ENCODE measurements at regions not wholly inside any gene's neighbourhood (a gene's known extent, or its start where the extent isn't known, plus 50 kb on each side); places are given as distances from the start of the nearest gene placed in this dataset.

GRCh38 chr2:161075701-161076100 is 84.5 kb upstream of the TANK start:
- no peaks in the 10 kb centered on the region for H3K36me3 ChIP-seq (ENCODE audit: control insufficient read depth, insufficient read depth, low read length, severe bottlenecking)
- H3K27me3 ChIP-seq (replicated peaks; ENCODE audit: control insufficient read depth, insufficient read depth, low read length) = no peaks in the 10 kb centered on the region
- H3K9ac ChIP-seq (ENCODE audit: low read length) = no peak overlapping the region
- no peak overlapping the region for H3K4me3 ChIP-seq (ENCODE audit: low read length)
- peaks cover 15% of the 10 kb centered on the region for H3K4me1 ChIP-seq (ENCODE audit: control insufficient read depth, insufficient read depth, low read length)
- no peak for DNase-seq (ENCODE audit: low read depth)
- H3K9me3 ChIP-seq (ENCODE audit: control insufficient read depth, low read length) = no peaks in the 10 kb centered on the region

GRCh38 chr2:161076936-161077335 is 83.3 kb upstream of the TANK start:
- H3K4me3 ChIP-seq (ENCODE audit: low read length) = no peak overlapping the region
- DNase-seq (ENCODE audit: low read depth) = no peak
- H3K36me3 ChIP-seq (ENCODE audit: control insufficient read depth, insufficient read depth, low read length, severe bottlenecking) = no peaks in the 10 kb centered on the region
- peaks cover 11% of the 10 kb centered on the region for H3K4me1 ChIP-seq (ENCODE audit: control insufficient read depth, insufficient read depth, low read length)
- H3K9ac ChIP-seq (ENCODE audit: low read length) = no peak overlapping the region
- H3K9me3 ChIP-seq (ENCODE audit: control insufficient read depth, low read length) = no peaks in the 10 kb centered on the region
- H3K27me3 ChIP-seq (replicated peaks; ENCODE audit: control insufficient read depth, insufficient read depth, low read length) = no peaks in the 10 kb centered on the region

GRCh38 chr2:161077367-161078210 is 82.6 kb upstream of the TANK start:
- Histone ChIP-seq H3K4me1 (ENCODE audit: control insufficient read depth, insufficient read depth, low read length) (peaks cover 11% of the 10 kb centered on the region), H3K9me3 (ENCODE audit: control insufficient read depth, low read length) (no peaks in the 10 kb centered on the region), H3K9ac (ENCODE audit: low read length) (no peak overlapping the region), H3K27me3 (replicated peaks; ENCODE audit: control insufficient read depth, insufficient read depth, low read length) (no peaks in the 10 kb centered on the region), H3K4me3 (ENCODE audit: low read length) (no peak overlapping the region), H3K36me3 (ENCODE audit: control insufficient read depth, insufficient read depth, low read length, severe bottlenecking) (no peaks in the 10 kb centered on the region)
- no peak for DNase-seq (ENCODE audit: low read depth)

- H3K36me3 ChIP-seq (ENCODE audit: control insufficient read depth, insufficient read depth, low read length, severe bottlenecking) = no peaks in the 10 kb centered on the region
- H3K27me3 ChIP-seq (replicated peaks; ENCODE audit: control insufficient read depth, insufficient read depth, low read length) = no peaks in the 10 kb centered on the region
- no peak for DNase-seq (ENCODE audit: low read depth)
- H3K4me3 ChIP-seq (ENCODE audit: low read length) = no peak overlapping the region
- H3K9me3 ChIP-seq (ENCODE audit: control insufficient read depth, low read length) = no peaks in the 10 kb centered on the region
- no peak overlapping the region for H3K9ac ChIP-seq (ENCODE audit: low read length)
- H3K4me1 ChIP-seq (ENCODE audit: control insufficient read depth, insufficient read depth, low read length) = peaks cover 11% of the 10 kb centered on the region
These were observed 82.1 kb upstream of the TANK start for GRCh38 chr2:161078211-161078539.

GRCh38 chr2:161085149-161085548 is 75.1 kb upstream of the TANK start:
- Histone ChIP-seq H3K4me3 (ENCODE audit: low read length) (no peak overlapping the region), H3K9ac (ENCODE audit: low read length) (no peak overlapping the region), H3K9me3 (ENCODE audit: control insufficient read depth, low read length) (no peaks in the 10 kb centered on the region), H3K27me3 (replicated peaks; ENCODE audit: control insufficient read depth, insufficient read depth, low read length) (no peaks in the 10 kb centered on the region), H3K36me3 (ENCODE audit: control insufficient read depth, insufficient read depth, low read length, severe bottlenecking) (no peaks in the 10 kb centered on the region), H3K4me1 (ENCODE audit: control insufficient read depth, insufficient read depth, low read length) (no peaks in the 10 kb centered on the region)
- no peak for DNase-seq (ENCODE audit: low read depth)

GRCh38 chr2:161088658-161089350 is 71.4 kb upstream of the TANK start:
- H3K27me3 ChIP-seq (replicated peaks; ENCODE audit: control insufficient read depth, insufficient read depth, low read length) = no peaks in the 10 kb centered on the region
- no peak overlapping the region for H3K9ac ChIP-seq (ENCODE audit: low read length)
- no peaks in the 10 kb centered on the region for H3K36me3 ChIP-seq (ENCODE audit: control insufficient read depth, insufficient read depth, low read length, severe bottlenecking)
- no peaks in the 10 kb centered on the region for H3K4me1 ChIP-seq (ENCODE audit: control insufficient read depth, insufficient read depth, low read length)
- no peaks in the 10 kb centered on the region for H3K9me3 ChIP-seq (ENCODE audit: control insufficient read depth, low read length)
- DNase-seq (ENCODE audit: low read depth) = no peak
- no peak overlapping the region for H3K4me3 ChIP-seq (ENCODE audit: low read length)

- Histone ChIP-seq H3K4me3 (ENCODE audit: low read length) (no peak overlapping the region), H3K27me3 (replicated peaks; ENCODE audit: control insufficient read depth, insufficient read depth, low read length) (no peaks in the 10 kb centered on the region), H3K9me3 (ENCODE audit: control insufficient read depth, low read length) (no peaks in the 10 kb centered on the region), H3K4me1 (ENCODE audit: control insufficient read depth, insufficient read depth, low read length) (no peaks in the 10 kb centered on the region), H3K9ac (ENCODE audit: low read length) (no peak overlapping the region), H3K36me3 (ENCODE audit: control insufficient read depth, insufficient read depth, low read length, severe bottlenecking) (no peaks in the 10 kb centered on the region)
- no peak for DNase-seq (ENCODE audit: low read depth)
These were observed 69.8 kb upstream of the TANK start for GRCh38 chr2:161090411-161090810.

GRCh38 chr2:161095314-161095713 is 64.9 kb upstream of the TANK start:
- H3K9me3 ChIP-seq (ENCODE audit: control insufficient read depth, low read length) = no peaks in the 10 kb centered on the region
- no peak overlapping the region for H3K4me3 ChIP-seq (ENCODE audit: low read length)
- H3K27me3 ChIP-seq (replicated peaks; ENCODE audit: control insufficient read depth, insufficient read depth, low read length) = no peaks in the 10 kb centered on the region
- no peak overlapping the region for H3K9ac ChIP-seq (ENCODE audit: low read length)
- DNase-seq (ENCODE audit: low read depth) = no peak
- H3K36me3 ChIP-seq (ENCODE audit: control insufficient read depth, insufficient read depth, low read length, severe bottlenecking) = no peaks in the 10 kb centered on the region
- H3K4me1 ChIP-seq (ENCODE audit: control insufficient read depth, insufficient read depth, low read length) = peaks cover 19% of the 10 kb centered on the region

GRCh38 chr2:161096336-161096735 is 63.9 kb upstream of the TANK start:
- H3K4me1 ChIP-seq (ENCODE audit: control insufficient read depth, insufficient read depth, low read length) = peaks cover 23% of the 10 kb centered on the region
- peak overlapping the region; percentile 1 for H3K9ac ChIP-seq (ENCODE audit: low read length)
- H3K27me3 ChIP-seq (replicated peaks; ENCODE audit: control insufficient read depth, insufficient read depth, low read length) = no peaks in the 10 kb centered on the region
- no peaks in the 10 kb centered on the region for H3K36me3 ChIP-seq (ENCODE audit: control insufficient read depth, insufficient read depth, low read length, severe bottlenecking)
- no peaks in the 10 kb centered on the region for H3K9me3 ChIP-seq (ENCODE audit: control insufficient read depth, low read length)
- peak overlapping the region; percentile 15 for H3K4me3 ChIP-seq (ENCODE audit: low read length)
- DNase-seq (ENCODE audit: low read depth) = peak; percentile 79

- no peak overlapping the region for H3K4me3 ChIP-seq (ENCODE audit: low read length)
- no peak overlapping the region for H3K9ac ChIP-seq (ENCODE audit: low read length)
- H3K36me3 ChIP-seq (ENCODE audit: control insufficient read depth, insufficient read depth, low read length, severe bottlenecking) = no peaks in the 10 kb centered on the region
- H3K4me1 ChIP-seq (ENCODE audit: control insufficient read depth, insufficient read depth, low read length) = peaks cover 29% of the 10 kb centered on the region
- H3K9me3 ChIP-seq (ENCODE audit: control insufficient read depth, low read length) = no peaks in the 10 kb centered on the region
- DNase-seq (ENCODE audit: low read depth) = no peak
- H3K27me3 ChIP-seq (replicated peaks; ENCODE audit: control insufficient read depth, insufficient read depth, low read length) = no peaks in the 10 kb centered on the region
These were observed 63.1 kb upstream of the TANK start for GRCh38 chr2:161097157-161097556.

- H3K27me3 ChIP-seq (replicated peaks; ENCODE audit: control insufficient read depth, insufficient read depth, low read length) = no peaks in the 10 kb centered on the region
- H3K9ac ChIP-seq (ENCODE audit: low read length) = no peak overlapping the region
- no peaks in the 10 kb centered on the region for H3K9me3 ChIP-seq (ENCODE audit: control insufficient read depth, low read length)
- DNase-seq (ENCODE audit: low read depth) = peak; percentile 56
- H3K4me1 ChIP-seq (ENCODE audit: control insufficient read depth, insufficient read depth, low read length) = peaks cover 42% of the 10 kb centered on the region
- no peak overlapping the region for H3K4me3 ChIP-seq (ENCODE audit: low read length)
- H3K36me3 ChIP-seq (ENCODE audit: control insufficient read depth, insufficient read depth, low read length, severe bottlenecking) = no peaks in the 10 kb centered on the region
These were observed 59.9 kb upstream of the TANK start for GRCh38 chr2:161100211-161100895.
